OCI-LY7 (cell line): ENCODE measurements at regions not wholly inside any gene's neighbourhood (a gene's known extent, or its start where the extent isn't known, plus 50 kb on each side); places are given as distances from the start of the nearest gene placed in this dataset.

Experiments
- BruUV-seq: library from RNA; stranded (reverse); fragments of 400-500 nt; replicated peaks from 2 replicates; lab custom pipeline; 2021; lab: Mats Ljungman, UMichigan
- CTCF ChIA-PET: fragments of 300-600 bp; sonication (Branson Sonifier 250); formaldehyde crosslinking; loops from one replicate; lab custom pipeline; 2022; ENCODE audit warnings: antibody characterized with exemption; ENCODE audit not compliant: unreplicated experiment; lab: Charles Lee
- POLR2A ChIA-PET: fragments of 300-600 bp; sonication (Branson Sonifier 250); formaldehyde crosslinking; loops from one replicate; lab custom pipeline; 2022; ENCODE audit warnings: antibody characterized with exemption; lab: Charles Lee
- DNase-seq: peaks from one replicate; pipeline ENCODE4 v3.0.0-alpha.2; 2015; ENCODE audit warnings: low spot score
- H2AFZ ChIP-seq: fragments of 200-600 bp; sonication (generic), shearing (Covaris generic); 2 replicates; pipeline ENCODE4 v1.6.1; 2014; ENCODE audit warnings: mild to moderate bottlenecking, antibody characterized with exemption, low read length, moderate library complexity
- H3K27ac ChIP-seq: fragments of 200-600 bp; sonication (generic); 2 replicates; pipeline ENCODE4 v1.5.1; 2014; ENCODE audit warnings: mixed run types, low read depth, mild to moderate bottlenecking, moderate library complexity, low read length, inconsistent platforms; ENCODE audit not compliant: poor library complexity, severe bottlenecking
- H3K36me3 ChIP-seq: fragments of 200-600 bp; sonication (generic); 2 replicates; pipeline ENCODE4 v1.6.1; 2014; ENCODE audit warnings: mild to moderate bottlenecking, antibody characterized with exemption, low read length, moderate library complexity, mixed read lengths; ENCODE audit not compliant: insufficient read depth
- H3K4me1 ChIP-seq: fragments of 200-600 bp; sonication (generic); 2 replicates; pipeline ENCODE4 v1.5.1; 2014; ENCODE audit warnings: mild to moderate bottlenecking, low read length; ENCODE audit not compliant: insufficient read depth, poor library complexity, severe bottlenecking
- H3K4me2 ChIP-seq: fragments of 200-600 bp; sonication (generic); 2 replicates; pipeline ENCODE4 v1.6.1; 2014; ENCODE audit warnings: mild to moderate bottlenecking, low read length
- H3K4me3 ChIP-seq: fragments of 200-600 bp; sonication (generic); 2 replicates; pipeline ENCODE4 v1.5.1; 2014; ENCODE audit warnings: mild to moderate bottlenecking, low read depth, low read length; ENCODE audit not compliant: poor library complexity, severe bottlenecking
- H3K79me2 ChIP-seq: fragments of 200-600 bp; sonication (generic); 2 replicates; pipeline ENCODE4 v1.6.1; 2016; ENCODE audit warnings: low read depth, mild to moderate bottlenecking, low read length, moderate library complexity, mixed read lengths; ENCODE audit not compliant: insufficient read depth
- H3K9me2 ChIP-seq: fragments of 200-600 bp; sonication (generic); 2 replicates; pipeline ENCODE4 v1.6.1; 2016; ENCODE audit warnings: mild to moderate bottlenecking, low read length, mixed read lengths; ENCODE audit not compliant: insufficient read depth
- H3K9me3 ChIP-seq: fragments of 200-600 bp; sonication (generic); 2 replicates; pipeline ENCODE4 v1.6.1; 2014; ENCODE audit warnings: mild to moderate bottlenecking, mixed run types, low read length, mixed read lengths
- H4K20me1 ChIP-seq: fragments of 200-600 bp; sonication (generic); 2 replicates; pipeline ENCODE4 v1.6.1; 2014; ENCODE audit warnings: mild to moderate bottlenecking, antibody characterized with exemption, low read length, moderate library complexity, mixed read lengths; ENCODE audit not compliant: insufficient read depth
- CTCF ChIP-seq: fragments of 200-600 bp; sonication (generic); conservative IDR thresholded peaks from 2 replicates; pipeline ENCODE4 v1.5.1; 2014; ENCODE audit warnings: mild to moderate bottlenecking, antibody characterized with exemption, low read length, moderate library complexity, mixed read lengths
- EZH2phosphoT487 ChIP-seq: fragments of 200-600 bp; sonication (generic); IDR thresholded peaks from 2 replicates; pipeline ENCODE4 v1.6.1; 2018; ENCODE audit warnings: low read depth, borderline replicate concordance, mild to moderate bottlenecking, mixed run types, antibody characterized with exemption, low read length, moderate library complexity, mixed read lengths
- intact Hi-C: fragments of 100-400 bp; cut with micrococcal nuclease; formaldehyde crosslinking; loops from one replicate; pipeline ENCODE4 v1.10.0; 2022; ENCODE audit not compliant: unreplicated experiment

GRCh38 chr13:67635754-67636153 is 405.6 kb upstream of the PCDH9 start:
- H3K9me2 ChIP-seq: no peaks in the 10 kb centered on the region
- H3K36me3 ChIP-seq: no peaks in the 10 kb centered on the region
- no peak overlapping the region for H3K4me2 ChIP-seq
- H4K20me1 ChIP-seq: no peaks in the 10 kb centered on the region
- no TSS peak for BruUV-seq
- TF ChIP-seq CTCF (no peak), EZH2phosphoT487 (no peak)
- intact Hi-C loops: no loop called here
- no peaks in the 10 kb centered on the region for H3K9me3 ChIP-seq
- DNase-seq: no peak
- no peaks in the 10 kb centered on the region for H3K79me2 ChIP-seq
- H3K4me3 ChIP-seq: no peak overlapping the region
- H3K27ac ChIP-seq: no peak overlapping the region
- H3K4me1 ChIP-seq: no peaks in the 10 kb centered on the region
- POLR2A ChIA-PET: no interaction called here
- no peak overlapping the region for H2AFZ ChIP-seq
- CTCF ChIA-PET: no interaction called here

GRCh38 chr13:67632590-67632989 is 402.5 kb upstream of the PCDH9 start:
- H3K79me2 ChIP-seq: no peaks in the 10 kb centered on the region
- H2AFZ ChIP-seq: no peak overlapping the region
- no TSS peak for BruUV-seq
- ChIA-PET POLR2A (interaction anchor here (1.1 kb wide), 1 partner anchor 14 kb away, joined by 4 read pairs; no protein-coding TSS in a partner anchor), CTCF (no interaction called here)
- TF ChIP-seq EZH2phosphoT487: no peak
- no peak for DNase-seq
- no peak overlapping the region for H3K4me2 ChIP-seq
- H3K9me3 ChIP-seq: no peaks in the 10 kb centered on the region
- intact Hi-C loops: no loop called here
- H4K20me1 ChIP-seq: no peaks in the 10 kb centered on the region
- H3K4me1 ChIP-seq: no peaks in the 10 kb centered on the region
- H3K36me3 ChIP-seq: no peaks in the 10 kb centered on the region
- H3K27ac ChIP-seq: no peak overlapping the region
- H3K9me2 ChIP-seq: no peaks in the 10 kb centered on the region
- H3K4me3 ChIP-seq: no peak overlapping the region

- TF ChIP-seq CTCF (no peak), EZH2phosphoT487 (no peak)
- no TSS peak for BruUV-seq
- Histone ChIP-seq H3K36me3 (no peaks in the 10 kb centered on the region), H3K9me3 (no peaks in the 10 kb centered on the region), H3K4me1 (no peaks in the 10 kb centered on the region), H3K4me2 (no peak overlapping the region), H3K79me2 (no peaks in the 10 kb centered on the region), H2AFZ (no peak overlapping the region), H3K4me3 (no peak overlapping the region), H4K20me1 (no peaks in the 10 kb centered on the region), H3K9me2 (no peaks in the 10 kb centered on the region), H3K27ac (no peak overlapping the region)
- DNase-seq: no peak
- ChIA-PET POLR2A (no interaction called here), CTCF (no interaction called here)
- intact Hi-C loops: no loop called here
These were observed 400.5 kb upstream of the PCDH9 start for GRCh38 chr13:67630640-67631039.
